ENCODE measurements at regions not wholly inside any gene's neighbourhood (a gene's known extent, or its start where the extent isn't known, plus 50 kb on each side); places are given as distances from the start of the nearest gene placed in this dataset. TPM values are rescaled to one million over a fixed set of nuclear protein-coding genes. Genes with fewer than 3 reads are reported as not detected.

DNA sequence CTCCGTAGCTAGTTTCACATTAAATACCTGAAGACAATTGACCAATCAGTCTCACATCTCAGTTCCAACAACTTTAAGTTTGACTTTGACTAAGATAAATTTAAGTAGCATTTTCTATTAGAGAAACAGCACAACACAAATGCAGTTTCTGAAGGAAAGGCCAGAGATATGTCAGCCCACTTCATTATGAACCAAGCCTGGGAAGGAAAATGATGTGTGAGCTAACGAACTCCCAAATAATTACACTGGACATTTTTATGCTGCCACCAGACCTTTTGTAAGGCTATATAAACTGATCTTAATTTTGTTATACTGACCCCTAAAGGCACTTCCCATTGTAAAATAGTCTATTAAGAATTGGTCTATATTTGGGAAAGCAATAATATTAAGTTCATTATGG lies 57.9 kb upstream of the DACH1 start:
- DNase-seq (ENCODE audit: low read depth), result no peak
- Histone ChIP-seq H3K27me3 (ENCODE audit: control insufficient read depth, insufficient read depth, low read length) (no peaks in the 10 kb centered on the region), H3K36me3 (ENCODE audit: control insufficient read depth, insufficient read depth, low read length) (no peaks in the 10 kb centered on the region), H3K4me3 (ENCODE audit: low read depth, low read length) (no peak overlapping the region)
- POLR2A ChIA-PET, result no interaction called here
- CTCF ChIA-PET, result interaction anchor here (0.6 kb wide), 1 partner anchor 41 kb away, joined by 4 read pairs; no protein-coding TSS in a partner anchor
- TF ChIP-seq, protein P1, sequence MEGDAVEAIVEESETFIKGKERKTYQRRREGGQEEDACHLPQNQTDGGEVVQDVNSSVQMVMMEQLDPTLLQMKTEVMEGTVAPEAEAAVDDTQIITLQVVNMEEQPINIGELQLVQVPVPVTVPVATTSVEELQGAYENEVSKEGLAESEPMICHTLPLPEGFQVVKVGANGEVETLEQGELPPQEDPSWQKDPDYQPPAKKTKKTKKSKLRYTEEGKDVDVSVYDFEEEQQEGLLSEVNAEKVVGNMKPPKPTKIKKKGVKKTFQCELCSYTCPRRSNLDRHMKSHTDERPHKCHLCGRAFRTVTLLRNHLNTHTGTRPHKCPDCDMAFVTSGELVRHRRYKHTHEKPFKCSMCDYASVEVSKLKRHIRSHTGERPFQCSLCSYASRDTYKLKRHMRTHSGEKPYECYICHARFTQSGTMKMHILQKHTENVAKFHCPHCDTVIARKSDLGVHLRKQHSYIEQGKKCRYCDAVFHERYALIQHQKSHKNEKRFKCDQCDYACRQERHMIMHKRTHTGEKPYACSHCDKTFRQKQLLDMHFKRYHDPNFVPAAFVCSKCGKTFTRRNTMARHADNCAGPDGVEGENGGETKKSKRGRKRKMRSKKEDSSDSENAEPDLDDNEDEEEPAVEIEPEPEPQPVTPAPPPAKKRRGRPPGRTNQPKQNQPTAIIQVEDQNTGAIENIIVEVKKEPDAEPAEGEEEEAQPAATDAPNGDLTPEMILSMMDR (IDR thresholded peaks at IDR 0.05; ENCODE audit: insufficient read depth, low read depth, low read length), result no peak

DNA sequence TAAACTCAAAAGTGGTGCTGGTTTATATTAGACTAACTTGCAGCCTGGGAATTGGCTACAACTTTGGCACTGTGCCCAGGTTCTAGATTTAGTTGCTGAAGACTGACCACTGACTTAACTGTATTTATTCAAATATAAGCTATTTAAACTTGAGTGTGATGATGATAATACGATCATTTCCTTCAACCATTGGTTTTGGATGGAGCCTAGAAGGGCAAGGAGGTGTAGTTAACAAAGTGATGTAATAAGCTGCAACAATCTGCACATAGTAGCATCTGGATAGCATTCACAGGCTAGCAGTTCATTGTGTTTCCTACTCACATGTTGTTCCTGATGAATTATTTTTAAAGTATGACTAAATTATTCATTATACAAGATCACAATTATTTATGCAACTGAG lies 55.2 kb upstream of the DACH1 start:
- Histone ChIP-seq H3K27me3 (ENCODE audit: control insufficient read depth, insufficient read depth, low read length) (no peaks in the 10 kb centered on the region), H3K4me3 (ENCODE audit: low read depth, low read length) (no peak overlapping the region), H3K36me3 (ENCODE audit: control insufficient read depth, insufficient read depth, low read length) (no peaks in the 10 kb centered on the region)
- ChIA-PET CTCF (no interaction called here), POLR2A (no interaction called here)
- TF ChIP-seq, protein P1 (IDR thresholded peaks at IDR 0.05; ENCODE audit: insufficient read depth, low read depth, low read length), result no peak
- peak; percentile 4 for DNase-seq (ENCODE audit: low read depth)

Small RNA genes lying in the stretch of these regions (small RNA-seq; reads per million reads assigned to genes)
- not detected for gene RF00263 (ENCODE audit: insufficient read length, low read depth, low replicate concordance)
- not detected for gene RF00411 (ENCODE audit: insufficient read length, low read depth, low replicate concordance)
- not detected for gene RF00440 (ENCODE audit: insufficient read length, low read depth, low replicate concordance)
- gene RF02271 (ENCODE audit: insufficient read length, low read depth, low replicate concordance), result not detected
- not detected for gene RPL18AP17 (ENCODE audit: insufficient read length, low read depth, low replicate concordance)
